G401 (cell line): ENCODE measurements at regions not wholly inside any gene's neighbourhood (a gene's known extent, or its start where the extent isn't known, plus 50 kb on each side); places are given as distances from the start of the nearest gene placed in this dataset.
"Not testable (repeated sequence)": the region's sequence is repeated elsewhere in the genome, so short reads cannot be mapped to it uniquely, and the experiment has no call there.

Experiments used
- DNase-seq: peaks from one replicate; pipeline ENCODE4 v3.0.0-alpha.2; 2015; ENCODE audit warnings: low spot score
- in situ Hi-C: cut with HindIII; loops from 2 replicates; pipeline ENCODE4 v1.10.0; 2016; ENCODE audit warnings: low sequenced_read_pairs, mixed read lengths

DNA sequence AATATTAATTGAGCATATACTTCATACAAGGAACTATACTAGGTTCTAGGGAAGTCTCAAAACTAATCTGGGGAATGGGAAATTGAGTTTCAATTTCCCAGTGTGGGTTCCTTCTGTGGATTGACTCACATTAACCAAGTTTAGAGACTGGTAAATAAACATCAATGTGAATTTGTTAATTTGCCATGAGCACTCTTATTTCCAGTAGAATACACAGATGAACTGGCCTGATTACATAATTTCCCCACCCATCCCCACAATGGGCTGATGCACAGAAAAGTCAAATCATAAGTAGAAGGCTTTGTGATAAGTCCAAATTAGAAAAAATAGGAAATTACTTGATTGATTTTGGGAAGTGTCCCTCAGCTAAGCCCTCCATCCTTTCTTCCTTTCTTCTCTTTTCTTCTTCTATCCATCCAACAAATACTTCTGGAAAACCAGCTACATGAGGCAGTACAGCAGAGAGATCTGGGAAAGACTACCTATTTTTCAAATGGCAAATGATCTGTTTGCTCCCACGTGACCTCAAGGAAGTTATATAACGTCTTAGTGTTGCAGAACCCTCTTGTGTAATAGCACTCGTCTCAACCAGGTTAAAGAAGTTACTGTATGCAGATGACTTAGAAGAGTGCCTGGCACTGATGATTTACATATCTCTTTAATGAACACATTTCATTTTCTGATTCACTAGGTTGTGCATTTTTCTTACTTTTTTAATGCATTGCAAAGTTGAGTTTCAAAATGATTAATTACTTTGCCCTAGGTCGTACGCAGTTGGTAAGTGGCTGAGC is 312.3 kb downstream of the SV2B start:
- in situ Hi-C loops: no loop called here
- DNase-seq: peak; percentile 8

DNA sequence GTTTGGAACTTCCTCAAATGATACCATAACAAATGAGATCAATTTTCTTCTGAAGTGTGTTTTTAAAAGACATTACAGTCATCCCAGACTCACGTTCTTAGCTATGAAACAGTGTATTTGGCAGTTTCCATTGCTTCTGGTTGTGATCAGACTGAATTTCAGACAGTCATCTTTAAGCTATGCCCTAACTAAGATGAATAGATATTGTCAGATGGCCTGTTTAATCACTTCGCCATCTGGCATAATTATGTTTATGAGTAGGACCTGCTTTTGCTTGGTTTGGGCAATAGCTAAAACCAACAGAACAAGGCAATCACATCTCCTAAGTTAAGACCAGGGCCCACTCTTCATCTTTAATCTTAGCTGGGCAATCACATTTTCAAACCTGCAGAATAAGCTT is 313.1 kb downstream of the SV2B start:
- DNase-seq: peak; percentile 65
- in situ Hi-C loops: no loop called here

DNA sequence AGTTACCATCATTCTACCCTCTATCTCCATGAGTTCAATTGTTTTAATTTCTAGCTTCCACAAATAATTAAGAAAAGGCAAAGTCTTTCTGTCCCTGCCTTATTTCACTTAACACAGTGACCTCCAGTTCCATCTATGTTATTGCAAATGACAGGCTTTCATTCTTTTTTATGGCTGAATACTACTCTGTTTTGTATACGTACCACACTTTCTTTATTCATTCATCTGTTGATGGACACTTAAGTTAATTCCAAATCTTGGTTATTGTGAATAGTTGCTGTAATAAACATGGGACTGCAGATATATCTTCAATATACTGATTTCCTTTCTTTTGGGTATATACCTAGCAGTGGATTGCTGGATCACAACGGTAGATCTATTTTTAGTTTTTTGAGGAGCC is 314.1 kb downstream of the SV2B start:
- DNase-seq: no peak
- in situ Hi-C loops: no loop called here

DNA sequence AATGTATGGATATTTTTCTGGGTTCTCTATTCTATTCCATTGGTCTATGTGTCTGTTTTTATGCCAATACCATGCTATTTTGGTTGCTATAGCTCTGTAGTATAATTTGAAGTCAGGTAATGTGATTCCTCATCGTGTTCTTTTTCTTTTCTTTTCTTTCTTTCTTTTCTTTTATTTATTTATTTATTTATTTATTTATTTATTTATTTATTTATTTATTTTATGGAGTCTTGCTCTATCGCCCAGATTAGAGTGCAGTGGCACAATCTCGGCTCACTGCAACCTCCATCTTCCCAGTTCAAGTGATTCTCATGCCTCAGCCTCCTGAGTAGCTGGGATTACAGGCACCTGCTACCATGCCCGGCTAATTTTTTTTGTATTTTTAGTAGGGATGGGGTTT is 315.2 kb downstream of the SV2B start:
- in situ Hi-C loops, DNase-seq: not testable (repeated sequence)

- in situ Hi-C loops: no loop called here
- no peak for DNase-seq
These were observed 320.6 kb downstream of the SV2B start for GRCh38 chr15:91420689-91421088.

GRCh38 chr15:91422797-91423196 is 322.7 kb downstream of the SV2B start:
- in situ Hi-C loops: no loop called here
- DNase-seq: no peak

- peak; percentile 60 for DNase-seq
- in situ Hi-C loops: no loop called here
These were observed 323.9 kb downstream of the SV2B start for GRCh38 chr15:91424001-91424400.

DNA sequence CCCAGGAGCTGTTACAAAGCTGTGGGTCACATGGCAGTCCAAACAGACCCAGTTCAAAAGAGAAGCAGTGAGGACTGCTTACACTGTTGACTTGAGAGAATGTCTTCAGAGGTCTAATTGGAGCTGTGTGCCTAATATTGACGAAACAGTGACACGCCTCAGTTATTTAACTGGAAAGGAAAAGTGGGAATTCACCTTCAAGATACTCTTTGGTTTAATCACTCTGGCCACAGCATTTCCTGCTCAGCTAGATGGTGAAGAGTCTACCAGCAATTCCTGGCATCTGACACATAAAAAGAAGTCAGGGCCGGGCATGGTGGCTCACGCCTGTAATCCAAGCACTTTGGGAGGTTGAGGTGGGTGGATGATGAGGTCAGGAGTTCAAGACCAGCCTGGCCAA is 326.4 kb downstream of the SV2B start:
- DNase-seq: no peak
- in situ Hi-C loops: no loop called here

- in situ Hi-C loops: no loop called here
- DNase-seq: no peak
These were observed 329.9 kb downstream of the SV2B start for GRCh38 chr15:91429973-91430372.

- in situ Hi-C loops: no loop called here
- DNase-seq: no peak
These were observed 331.1 kb downstream of the SV2B start for GRCh38 chr15:91431041-91431715.

- DNase-seq: no peak
- in situ Hi-C loops: no loop called here
These were observed 335.1 kb downstream of the SV2B start for GRCh38 chr15:91435113-91435512.

- peak; percentile 76 for DNase-seq
- in situ Hi-C loops: no loop called here
These were observed 344.6 kb downstream of the SV2B start for GRCh38 chr15:91444656-91445055.

DNA sequence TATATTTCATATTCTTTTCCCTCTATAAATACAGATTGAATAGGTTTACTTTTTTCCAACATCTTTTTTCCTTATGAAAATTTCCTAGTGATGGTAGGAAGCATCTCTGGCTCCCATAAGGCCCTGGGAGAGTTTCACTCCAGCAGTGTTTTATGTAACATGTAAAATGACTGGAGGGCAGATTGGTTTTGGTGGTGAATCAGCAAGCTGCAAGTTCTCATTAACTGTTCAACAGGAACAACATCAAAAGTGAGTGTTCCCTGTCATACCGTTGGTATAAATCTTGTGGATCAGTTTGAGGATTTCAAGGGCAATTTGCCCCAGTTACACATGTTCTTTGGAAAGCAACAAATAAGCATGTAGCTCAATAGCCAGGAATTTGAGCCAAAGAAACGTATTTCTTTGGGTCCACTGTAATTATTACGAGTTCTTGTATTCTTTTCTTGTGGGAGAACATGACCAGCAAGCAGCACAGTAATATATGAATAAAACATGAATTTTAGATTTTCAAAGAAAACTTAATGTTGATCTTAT is 345.7 kb downstream of the SV2B start:
- DNase-seq: no peak
- in situ Hi-C loops: no loop called here

DNA sequence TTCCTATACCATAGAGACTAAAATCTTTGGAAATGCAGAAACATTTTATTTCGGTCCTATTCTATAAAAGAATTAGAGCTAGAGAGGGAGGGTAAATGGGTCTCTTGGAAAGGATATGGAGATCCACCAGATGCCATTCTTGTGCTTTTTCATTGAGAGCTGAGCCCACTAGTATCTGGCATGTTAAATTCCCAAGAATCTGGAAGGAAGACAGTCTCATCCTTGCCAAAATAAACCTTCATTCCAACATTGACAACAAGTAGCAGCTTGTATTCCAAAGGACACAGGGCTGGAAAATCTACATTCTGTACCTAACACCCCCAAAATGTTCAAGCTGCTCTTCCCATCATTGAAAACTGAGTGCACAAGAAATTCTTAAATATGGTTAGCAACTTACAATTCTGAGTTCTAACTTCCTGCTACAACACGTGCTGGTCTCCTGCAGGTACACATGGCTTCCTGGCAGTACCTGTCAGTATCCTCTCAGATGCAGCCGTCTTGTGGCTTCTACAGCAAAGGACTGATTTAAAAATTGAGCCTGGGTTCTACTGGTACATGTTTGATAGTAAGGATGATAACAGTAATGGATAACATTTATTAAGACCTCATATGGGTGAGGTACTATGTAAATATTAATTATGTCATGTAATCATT is 348.1 kb downstream of the SV2B start:
- in situ Hi-C loops: no loop called here
- no peak for DNase-seq

- DNase-seq, in situ Hi-C loops: not testable (repeated sequence)
These were observed 353.3 kb downstream of the SV2B start for GRCh38 chr15:91453376-91453775.

GRCh38 chr15:91456251-91456718 is 356.2 kb downstream of the SV2B start:
- no peak for DNase-seq
- in situ Hi-C loops: no loop called here

DNA sequence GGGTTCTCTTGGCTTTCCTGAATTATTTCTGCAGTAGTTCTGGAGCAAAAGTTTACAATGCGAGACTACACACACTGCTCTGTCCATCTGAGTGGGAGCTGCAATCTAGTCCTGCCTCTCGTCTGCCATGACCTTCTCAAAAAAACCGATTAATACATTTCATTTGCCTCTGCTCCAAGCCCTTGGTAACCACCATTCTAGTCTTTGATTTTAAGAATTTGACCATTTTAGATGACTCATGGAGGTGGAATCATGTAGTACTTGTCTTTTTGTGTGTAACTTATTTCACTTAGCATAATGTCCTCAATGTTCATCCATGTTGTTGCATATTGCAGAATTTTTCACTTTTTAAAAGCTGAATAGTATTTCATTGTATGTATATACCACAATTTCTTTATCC is 356.9 kb downstream of the SV2B start:
- DNase-seq: no peak
- in situ Hi-C loops: no loop called here

GRCh38 chr15:91461377-91461776 is 361.3 kb downstream of the SV2B start:
- no peak for DNase-seq
- in situ Hi-C loops: no loop called here

DNA sequence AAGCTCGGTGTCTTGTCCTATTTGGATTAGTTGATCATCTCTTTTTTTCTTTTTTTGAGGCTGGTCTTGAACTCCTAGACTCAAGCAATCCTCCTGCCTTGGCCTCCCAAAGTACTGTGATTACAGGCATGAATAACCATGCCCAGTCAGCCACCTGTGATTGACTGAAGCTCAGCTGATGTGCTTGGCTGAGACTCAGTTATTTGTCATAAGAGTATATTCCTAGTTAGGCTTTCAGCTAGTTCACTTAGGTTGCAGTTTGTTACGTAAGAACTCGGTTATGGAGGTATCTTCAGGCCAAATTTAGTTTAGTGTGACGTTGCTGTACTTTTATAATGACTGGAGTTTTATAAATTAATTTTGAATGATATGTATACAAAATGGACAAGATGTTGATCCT is 365.0 kb downstream of the SV2B start:
- in situ Hi-C loops: no loop called here
- no peak for DNase-seq

DNA sequence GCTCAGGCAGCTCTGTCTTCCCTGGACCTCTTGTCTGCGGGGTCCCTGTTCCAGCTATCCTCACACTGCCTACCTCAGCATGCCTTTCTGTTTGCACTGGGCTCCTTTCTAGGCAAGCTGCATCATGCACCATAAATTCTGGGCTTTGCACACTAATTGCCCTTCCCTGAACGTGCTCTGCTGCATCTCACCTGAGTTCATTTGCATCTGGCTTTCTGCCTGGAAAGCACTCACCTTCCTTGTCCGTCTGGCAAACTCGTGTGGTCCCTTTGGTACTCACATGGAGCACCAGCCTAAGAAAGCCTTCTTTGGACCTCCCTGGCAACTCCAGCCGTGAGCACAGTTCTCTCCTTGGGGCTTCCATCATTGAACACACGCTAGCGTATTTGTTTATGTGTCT is 365.6 kb downstream of the SV2B start:
- in situ Hi-C loops: no loop called here

More for the DNA sequence above, 365.6 kb downstream of the SV2B start:
- DNase-seq: no peak
